ENCODE measurements at regions not wholly inside any gene's neighbourhood (a gene's known extent, or its start where the extent isn't known, plus 50 kb on each side); places are given as distances from the start of the nearest gene placed in this dataset.
"Not testable (repeated sequence)": the region's sequence is repeated elsewhere in the genome, so short reads cannot be mapped to it uniquely, and the experiment has no call there.

DNA sequence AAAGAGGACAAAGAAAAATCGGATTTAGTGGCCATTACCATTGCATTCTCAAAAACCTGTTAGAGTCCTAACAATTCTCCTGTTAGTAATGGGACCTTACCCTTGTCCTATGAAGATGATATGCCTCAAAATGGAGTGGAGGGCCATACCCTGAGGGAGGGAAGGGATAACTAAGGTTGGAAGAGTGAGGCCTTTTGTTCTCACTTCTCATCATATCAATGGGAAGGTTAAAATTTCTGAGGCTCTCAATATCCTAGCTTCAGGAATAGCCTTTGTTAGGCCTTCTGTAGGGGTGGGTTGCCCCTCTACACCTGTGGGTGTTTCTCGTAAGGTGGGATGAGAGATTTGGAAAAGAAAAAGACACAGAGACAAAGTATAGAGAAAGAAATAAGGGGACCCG, 109.4 kb upstream of the SGIP1 start:
- not testable (repeated sequence) for H3K36me3 ChIP-seq (ENCODE audit: low read depth); H3K27ac ChIP-seq (ENCODE audit: poor library complexity, severe bottlenecking); H3K4me3 ChIP-seq (ENCODE audit: severe bottlenecking); H3K4me1 ChIP-seq (ENCODE audit: insufficient read depth, poor library complexity, severe bottlenecking); H3K9me3 ChIP-seq (ENCODE audit: severe bottlenecking); H3K27me3 ChIP-seq (ENCODE audit: insufficient read depth, poor library complexity, severe bottlenecking); ATAC-seq (ENCODE audit: low read depth); DNase-seq (ENCODE audit: low spot score)

DNA sequence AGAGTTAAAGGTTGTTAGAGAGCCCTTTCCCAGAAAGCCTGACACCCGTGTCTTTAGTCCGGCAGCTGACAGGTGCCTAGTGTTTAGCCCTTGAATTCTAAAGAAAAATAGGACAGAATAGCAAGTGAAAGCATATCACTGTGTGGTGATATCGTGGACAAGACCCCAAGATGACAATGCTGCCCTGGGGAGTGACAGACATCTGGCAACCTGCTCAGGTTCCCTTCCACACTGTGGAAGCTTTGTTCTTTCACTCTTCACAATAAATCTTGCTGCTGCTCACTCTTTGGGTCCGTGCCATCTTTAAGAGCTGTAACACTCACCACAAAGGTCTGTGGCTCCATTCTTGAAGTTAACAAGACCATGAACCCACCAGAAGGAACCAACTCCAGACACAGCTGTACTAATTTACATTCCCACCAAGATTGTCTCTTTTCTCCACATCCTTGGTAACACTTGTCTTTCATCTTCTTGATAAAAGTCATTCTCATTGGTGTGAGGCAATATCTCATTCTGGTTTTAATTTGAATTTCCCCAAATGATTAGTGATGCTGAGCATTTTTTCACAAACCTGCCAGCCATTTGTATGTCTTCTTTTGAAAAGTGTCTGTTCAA, 107.6 kb upstream of the SGIP1 start:
- H3K4me3 ChIP-seq (ENCODE audit: severe bottlenecking): no peak overlapping the region
- TF ChIP-seq, protein P1, sequence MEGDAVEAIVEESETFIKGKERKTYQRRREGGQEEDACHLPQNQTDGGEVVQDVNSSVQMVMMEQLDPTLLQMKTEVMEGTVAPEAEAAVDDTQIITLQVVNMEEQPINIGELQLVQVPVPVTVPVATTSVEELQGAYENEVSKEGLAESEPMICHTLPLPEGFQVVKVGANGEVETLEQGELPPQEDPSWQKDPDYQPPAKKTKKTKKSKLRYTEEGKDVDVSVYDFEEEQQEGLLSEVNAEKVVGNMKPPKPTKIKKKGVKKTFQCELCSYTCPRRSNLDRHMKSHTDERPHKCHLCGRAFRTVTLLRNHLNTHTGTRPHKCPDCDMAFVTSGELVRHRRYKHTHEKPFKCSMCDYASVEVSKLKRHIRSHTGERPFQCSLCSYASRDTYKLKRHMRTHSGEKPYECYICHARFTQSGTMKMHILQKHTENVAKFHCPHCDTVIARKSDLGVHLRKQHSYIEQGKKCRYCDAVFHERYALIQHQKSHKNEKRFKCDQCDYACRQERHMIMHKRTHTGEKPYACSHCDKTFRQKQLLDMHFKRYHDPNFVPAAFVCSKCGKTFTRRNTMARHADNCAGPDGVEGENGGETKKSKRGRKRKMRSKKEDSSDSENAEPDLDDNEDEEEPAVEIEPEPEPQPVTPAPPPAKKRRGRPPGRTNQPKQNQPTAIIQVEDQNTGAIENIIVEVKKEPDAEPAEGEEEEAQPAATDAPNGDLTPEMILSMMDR (IDR thresholded peaks at IDR 0.05; ENCODE audit: poor library complexity, severe bottlenecking): no peak
- no peak for DNase-seq (ENCODE audit: low spot score)
- H3K27ac ChIP-seq (ENCODE audit: poor library complexity, severe bottlenecking): no peak overlapping the region
- no peaks in the 10 kb centered on the region for H3K27me3 ChIP-seq (ENCODE audit: insufficient read depth, poor library complexity, severe bottlenecking)
- H3K4me1 ChIP-seq (ENCODE audit: insufficient read depth, poor library complexity, severe bottlenecking): no peaks in the 10 kb centered on the region
- H3K9me3 ChIP-seq (ENCODE audit: severe bottlenecking): peaks cover 8% of the 10 kb centered on the region
- ATAC-seq (ENCODE audit: low read depth): no peak
- H3K36me3 ChIP-seq (ENCODE audit: low read depth): no peaks in the 10 kb centered on the region

DNA sequence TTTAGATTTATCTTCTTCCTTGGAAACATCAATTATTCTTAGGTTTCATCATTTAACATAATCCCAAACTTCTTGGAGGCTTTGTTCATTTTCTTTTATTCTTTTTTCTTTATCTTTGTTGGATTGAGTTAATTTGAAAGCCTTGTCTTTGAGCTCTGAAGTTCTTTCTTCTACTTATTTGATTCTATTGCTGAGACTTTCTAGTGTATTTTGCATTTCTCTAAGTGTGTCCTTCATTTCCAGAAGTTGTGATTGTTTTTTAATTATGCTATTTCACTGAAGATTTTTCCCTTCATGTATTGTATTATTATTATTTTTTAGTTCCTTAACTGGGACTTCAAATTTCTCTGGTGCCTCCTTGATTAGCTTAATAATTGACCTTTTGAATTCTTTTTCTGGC, 103.1 kb upstream of the SGIP1 start:
- H3K4me1 ChIP-seq (ENCODE audit: insufficient read depth, poor library complexity, severe bottlenecking); H3K4me3 ChIP-seq (ENCODE audit: severe bottlenecking); H3K36me3 ChIP-seq (ENCODE audit: low read depth); H3K27ac ChIP-seq (ENCODE audit: poor library complexity, severe bottlenecking); H3K27me3 ChIP-seq (ENCODE audit: insufficient read depth, poor library complexity, severe bottlenecking); ATAC-seq (ENCODE audit: low read depth); H3K9me3 ChIP-seq (ENCODE audit: severe bottlenecking); DNase-seq (ENCODE audit: low spot score): not testable (repeated sequence)

DNA sequence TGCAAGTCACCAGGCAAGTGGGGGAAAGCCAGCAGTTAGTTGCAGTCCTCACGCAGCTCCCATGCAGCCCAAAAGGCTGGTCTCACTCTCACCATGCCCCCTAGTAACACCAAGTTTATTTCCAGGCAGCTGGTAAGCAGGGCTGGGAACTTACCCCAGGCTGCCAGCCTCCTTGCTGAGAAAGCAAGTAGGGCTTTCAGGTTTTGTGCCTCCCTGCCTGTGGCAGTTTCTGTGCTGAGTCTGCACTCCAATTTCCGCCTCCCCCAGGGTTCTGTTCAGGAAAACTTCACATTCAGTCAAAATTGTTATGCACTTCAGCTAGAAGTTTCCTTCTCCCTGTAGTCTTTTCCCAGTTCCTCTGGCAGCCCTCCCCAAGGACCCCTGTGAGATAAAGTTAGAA, 102.0 kb upstream of the SGIP1 start:
- Histone ChIP-seq H3K27ac (ENCODE audit: poor library complexity, severe bottlenecking) (no peak overlapping the region), H3K9me3 (ENCODE audit: severe bottlenecking) (peaks cover 8% of the 10 kb centered on the region), H3K4me3 (ENCODE audit: severe bottlenecking) (no peak overlapping the region), H3K27me3 (ENCODE audit: insufficient read depth, poor library complexity, severe bottlenecking) (no peaks in the 10 kb centered on the region), H3K4me1 (ENCODE audit: insufficient read depth, poor library complexity, severe bottlenecking) (peaks cover 10% of the 10 kb centered on the region), H3K36me3 (ENCODE audit: low read depth) (no peaks in the 10 kb centered on the region)
- DNase-seq (ENCODE audit: low spot score): no peak
- no peak for ATAC-seq (ENCODE audit: low read depth)
- TF ChIP-seq, protein P1 (IDR thresholded peaks at IDR 0.05; ENCODE audit: poor library complexity, severe bottlenecking): no peak

DNA sequence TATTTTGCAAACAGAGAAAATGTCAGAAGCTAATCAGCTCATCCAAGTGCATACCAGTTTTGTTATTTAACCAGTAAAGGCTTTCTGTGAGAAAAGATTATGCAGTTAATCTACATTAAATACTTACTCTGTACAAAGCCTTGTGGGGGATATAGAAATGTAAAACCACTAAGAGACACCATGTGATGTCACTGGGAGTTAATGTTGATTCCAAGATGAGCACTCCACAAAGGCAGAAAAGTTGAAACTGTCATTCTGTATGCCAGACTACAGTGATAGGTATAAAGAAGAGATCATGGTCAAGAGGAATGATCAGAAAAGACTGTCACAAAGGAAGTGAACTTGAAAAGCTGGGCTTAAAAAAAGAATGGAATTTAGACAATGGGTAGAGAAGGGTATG, 100.3 kb upstream of the SGIP1 start:
- peaks cover 15% of the 10 kb centered on the region for H3K4me1 ChIP-seq (ENCODE audit: insufficient read depth, poor library complexity, severe bottlenecking)
- TF ChIP-seq, protein P1 (IDR thresholded peaks at IDR 0.05; ENCODE audit: poor library complexity, severe bottlenecking): no peak
- no peak for ATAC-seq (ENCODE audit: low read depth)

DNA sequence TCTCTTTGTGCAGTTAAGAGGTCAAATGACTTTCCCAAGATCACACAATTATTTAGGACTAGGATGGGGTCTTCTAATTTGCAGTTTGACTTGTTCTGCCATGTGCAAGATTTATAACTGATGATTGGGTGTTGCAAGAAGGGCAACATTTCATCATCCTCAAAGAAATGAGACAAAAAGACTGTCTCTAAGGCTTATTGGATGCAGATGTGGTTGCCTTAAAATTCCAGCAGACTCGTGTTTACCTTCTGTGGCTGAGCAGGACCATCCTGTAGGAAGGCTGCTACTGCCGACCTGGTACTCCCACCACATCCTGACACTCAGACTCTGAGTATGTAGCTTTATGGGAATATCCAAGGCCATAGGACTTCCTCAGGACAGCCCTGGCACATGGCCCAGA, 99.9 kb upstream of the SGIP1 start:
- DNase-seq (ENCODE audit: low spot score) (no peak), ATAC-seq (ENCODE audit: low read depth) (no peak)
- Histone ChIP-seq H3K4me1 (ENCODE audit: insufficient read depth, poor library complexity, severe bottlenecking) (peaks cover 20% of the 10 kb centered on the region), H3K27ac (ENCODE audit: poor library complexity, severe bottlenecking) (no peak overlapping the region), H3K27me3 (ENCODE audit: insufficient read depth, poor library complexity, severe bottlenecking) (no peaks in the 10 kb centered on the region), H3K9me3 (ENCODE audit: severe bottlenecking) (peaks cover 8% of the 10 kb centered on the region), H3K36me3 (ENCODE audit: low read depth) (no peaks in the 10 kb centered on the region), H3K4me3 (ENCODE audit: severe bottlenecking) (no peak overlapping the region)
- TF ChIP-seq, protein P1 (IDR thresholded peaks at IDR 0.05; ENCODE audit: poor library complexity, severe bottlenecking): no peak

More for the DNA sequence above, 100.3 kb upstream of the SGIP1 start:
- Histone ChIP-seq H3K36me3 (ENCODE audit: low read depth) (no peaks in the 10 kb centered on the region), H3K4me3 (ENCODE audit: severe bottlenecking) (no peak overlapping the region), H3K9me3 (ENCODE audit: severe bottlenecking) (peaks cover 8% of the 10 kb centered on the region), H3K27ac (ENCODE audit: poor library complexity, severe bottlenecking) (no peak overlapping the region), H3K27me3 (ENCODE audit: insufficient read depth, poor library complexity, severe bottlenecking) (no peaks in the 10 kb centered on the region)
- no peak for DNase-seq (ENCODE audit: low spot score)

Measured in RWPE2 (cell line).